Sciatic nerve (tissue), 2 donors: ENCODE measurements at regions not wholly inside any gene's neighbourhood (a gene's known extent, or its start where the extent isn't known, plus 50 kb on each side); places are given as distances from the start of the nearest gene placed in this dataset.

ENCODE experiments used
- ATAC-seq: fragments of 200-7000 bp; cut with Tn5 transposase; one replicate; pipeline ENCODE4 v1.9.1; 2020; ENCODE audit warnings: mild to moderate bottlenecking, moderate library complexity
- DNase-seq: peaks from one replicate; pipeline ENCODE4 v3.0.0-alpha.2; 2020; ENCODE audit warnings: low spot score
- intact Hi-C: fragments of 100-400 bp; cut with DNase I; formaldehyde crosslinking; loops from one replicate; pipeline ENCODE4 v1.14.2; 2022
- donor health status: DM: no; HTN: no; CAD: no.
- donor health status: DM: no; HTN: no; CAD: no.

DNA sequence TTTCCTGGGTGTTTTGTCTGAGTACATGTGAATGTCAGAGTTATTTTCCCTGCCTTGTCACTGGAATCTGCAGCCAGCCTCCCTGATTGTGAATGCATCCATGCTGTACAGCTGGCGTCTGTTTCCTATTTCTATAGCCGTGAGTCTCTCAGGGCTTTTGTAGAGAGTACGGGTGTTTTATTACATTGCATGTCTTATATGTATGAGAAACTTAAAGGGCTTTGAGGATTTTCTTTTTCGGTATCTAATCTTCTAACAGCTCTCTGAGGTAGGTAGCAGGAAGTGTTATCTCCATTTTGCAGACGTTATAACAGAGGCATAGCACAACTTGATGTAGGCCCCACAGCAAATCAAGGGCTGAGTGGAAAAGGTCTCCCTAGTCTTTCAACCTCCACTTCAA is 272.9 kb downstream of the PRL start:
- intact Hi-C loops = no loop called here
- ATAC-seq = no peak

GRCh38 chr6:22024973-22025467 is 271.8 kb downstream of the PRL start:
- intact Hi-C loops = no loop called here
- ATAC-seq (peak; percentile 4), DNase-seq (no peak)

More for the DNA sequence above, 272.9 kb downstream of the PRL start:
- DNase-seq = no peak

GRCh38 chr6:22025468-22026163 is 271.2 kb downstream of the PRL start:
- intact Hi-C loops = no loop called here
- ATAC-seq = peak; percentile 60
- no peak for DNase-seq

GRCh38 chr6:22026164-22026678 is 270.6 kb downstream of the PRL start:
- DNase-seq = no peak
- no peak for ATAC-seq
- intact Hi-C loops = no loop called here

- DNase-seq (no peak), ATAC-seq (no peak)
Measured at GRCh38 chr6:22027040-22027725, 269.7 kb downstream of the PRL start.

GRCh38 chr6:22028403-22029090 is 268.3 kb downstream of the PRL start:
- intact Hi-C loops = no loop called here
- no peak for DNase-seq
- ATAC-seq = peak; percentile 36

More at GRCh38 chr6:22027040-22027725, 269.7 kb downstream of the PRL start:
- intact Hi-C loops = no loop called here

- intact Hi-C loops = no loop called here
- DNase-seq (no peak), ATAC-seq (peak; percentile 51)
Measured at GRCh38 chr6:22029171-22029570, 267.7 kb downstream of the PRL start.

DNA sequence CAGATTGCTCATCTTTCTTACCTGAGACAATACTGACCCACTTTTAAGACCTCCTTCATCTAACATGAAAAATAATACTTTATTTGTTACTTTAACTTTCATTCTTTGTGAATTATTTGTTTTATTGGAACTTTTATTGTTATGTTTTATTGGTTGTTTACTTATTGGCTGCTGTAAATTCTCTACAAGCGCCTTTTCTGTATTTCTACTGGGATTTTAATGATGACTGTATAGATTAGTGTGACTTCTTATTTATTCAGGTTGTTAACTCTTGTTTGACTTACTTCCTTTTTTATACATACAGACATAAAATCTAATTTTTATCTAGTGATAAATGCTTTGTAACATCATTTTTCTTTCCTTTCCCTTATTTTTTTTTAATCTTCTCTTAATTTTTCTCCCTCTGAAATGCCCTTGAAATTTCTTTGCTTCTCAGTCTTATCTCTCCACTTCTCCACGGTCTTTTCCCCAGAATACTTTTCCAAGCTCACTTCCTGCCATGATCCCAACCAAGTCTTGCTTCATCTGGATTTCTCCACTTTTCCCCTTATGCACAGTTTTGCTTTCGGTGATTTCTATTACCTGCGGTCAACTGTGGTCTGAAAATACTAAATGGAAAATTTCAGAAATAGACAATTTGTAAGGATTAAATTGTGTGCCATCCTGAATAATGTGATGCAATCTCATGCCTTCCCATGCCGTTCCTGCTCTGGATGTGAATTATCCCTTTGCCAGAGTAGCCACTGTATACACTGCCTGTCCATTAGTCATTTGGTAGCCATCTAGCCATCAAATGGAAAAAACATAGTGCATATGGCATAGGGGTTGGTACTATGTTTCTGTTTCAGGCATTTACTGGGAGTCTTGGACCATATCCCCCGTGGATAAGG is 265.9 kb downstream of the PRL start:
- intact Hi-C loops = no loop called here
- ATAC-seq = no peak

GRCh38 chr6:22035690-22036089 is 261.1 kb downstream of the PRL start:
- ATAC-seq (no peak), DNase-seq (no peak)
- intact Hi-C loops = no loop called here

More for the DNA sequence above, 265.9 kb downstream of the PRL start:
- no peak for DNase-seq

- DNase-seq (no peak), ATAC-seq (no peak)
- intact Hi-C loops = no loop called here
Measured at GRCh38 chr6:22036275-22036674, 260.6 kb downstream of the PRL start.

DNA sequence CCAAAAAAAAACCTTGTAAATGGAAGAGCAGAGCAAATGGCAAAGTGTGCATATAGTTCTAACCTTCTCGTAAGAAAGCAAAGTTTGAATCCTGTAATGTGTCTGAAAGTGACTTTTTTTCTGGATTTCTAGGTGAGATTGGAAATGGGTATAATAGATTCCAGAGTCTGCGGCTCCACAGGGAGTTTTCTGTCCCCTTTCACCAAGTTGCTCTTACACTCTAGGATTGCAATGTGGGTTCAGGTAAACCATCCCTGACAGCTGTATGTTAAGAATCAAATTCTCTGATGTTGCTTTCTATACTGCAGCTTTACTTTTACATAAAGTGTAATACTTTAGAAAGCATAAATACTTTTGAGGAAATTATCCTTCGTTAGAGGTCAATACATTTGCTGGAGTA is 260.1 kb downstream of the PRL start:
- no peak for ATAC-seq
- DNase-seq = no peak

DNA sequence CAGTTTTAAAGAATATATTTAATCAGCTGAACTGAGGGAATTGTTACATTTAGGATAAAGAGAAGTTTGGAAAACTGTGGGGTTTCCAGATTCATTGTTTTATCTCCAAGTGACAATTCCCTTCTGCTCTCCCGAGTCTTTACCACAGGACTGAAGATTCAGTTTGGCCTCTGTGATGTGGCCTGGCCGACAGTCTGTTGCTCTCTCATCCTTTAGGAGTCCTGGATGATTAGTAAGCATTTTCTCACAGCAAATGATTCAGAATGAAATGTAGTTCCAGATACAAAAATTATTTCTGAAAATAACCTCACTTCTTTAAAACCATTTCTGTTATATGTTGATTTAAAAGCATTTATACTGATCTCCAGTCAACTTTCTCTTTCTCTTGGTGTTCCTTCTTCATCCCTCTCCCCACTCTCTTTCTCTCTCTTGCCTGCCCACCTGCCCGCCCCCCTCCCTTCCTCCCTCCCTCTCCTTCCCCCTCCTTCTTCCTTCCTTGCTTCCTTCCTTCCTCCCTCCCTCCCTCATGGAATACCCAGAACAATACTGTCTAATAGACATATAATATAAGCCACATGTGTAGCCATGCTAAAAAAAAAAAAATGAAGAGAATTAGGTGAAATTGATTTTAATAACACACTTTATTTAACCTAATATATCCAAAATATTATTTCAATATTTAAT is 254.9 kb downstream of the PRL start:
- no peak for ATAC-seq
- no peak for DNase-seq

More for the DNA sequence above, 260.1 kb downstream of the PRL start:
- intact Hi-C loops = no loop called here

DNA sequence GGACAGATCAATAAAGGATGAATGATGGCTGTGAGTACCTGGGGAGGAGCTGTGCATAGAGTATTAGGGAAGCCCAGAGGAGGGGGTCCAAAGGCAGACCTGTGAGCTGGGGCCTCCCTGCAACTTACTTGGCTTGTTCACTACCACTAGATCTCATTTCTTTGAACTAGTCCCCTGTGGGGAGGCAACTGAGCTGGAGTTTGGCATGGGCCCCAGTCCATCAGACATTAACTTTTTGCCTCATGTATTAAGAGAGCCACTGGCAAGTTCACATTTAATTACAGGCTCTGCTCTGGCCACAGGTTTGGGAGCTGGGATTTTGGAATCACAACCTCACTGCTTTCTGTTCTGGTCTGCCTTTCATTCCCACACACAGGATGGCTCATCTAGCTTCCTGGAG is 254.1 kb downstream of the PRL start:
- peak; percentile 68 for ATAC-seq

More for the DNA sequence above, 254.9 kb downstream of the PRL start:
- intact Hi-C loops = loop anchor here (2.0 kb wide), 1 partner anchor 61 kb away; no protein-coding TSS in a partner anchor

DNA sequence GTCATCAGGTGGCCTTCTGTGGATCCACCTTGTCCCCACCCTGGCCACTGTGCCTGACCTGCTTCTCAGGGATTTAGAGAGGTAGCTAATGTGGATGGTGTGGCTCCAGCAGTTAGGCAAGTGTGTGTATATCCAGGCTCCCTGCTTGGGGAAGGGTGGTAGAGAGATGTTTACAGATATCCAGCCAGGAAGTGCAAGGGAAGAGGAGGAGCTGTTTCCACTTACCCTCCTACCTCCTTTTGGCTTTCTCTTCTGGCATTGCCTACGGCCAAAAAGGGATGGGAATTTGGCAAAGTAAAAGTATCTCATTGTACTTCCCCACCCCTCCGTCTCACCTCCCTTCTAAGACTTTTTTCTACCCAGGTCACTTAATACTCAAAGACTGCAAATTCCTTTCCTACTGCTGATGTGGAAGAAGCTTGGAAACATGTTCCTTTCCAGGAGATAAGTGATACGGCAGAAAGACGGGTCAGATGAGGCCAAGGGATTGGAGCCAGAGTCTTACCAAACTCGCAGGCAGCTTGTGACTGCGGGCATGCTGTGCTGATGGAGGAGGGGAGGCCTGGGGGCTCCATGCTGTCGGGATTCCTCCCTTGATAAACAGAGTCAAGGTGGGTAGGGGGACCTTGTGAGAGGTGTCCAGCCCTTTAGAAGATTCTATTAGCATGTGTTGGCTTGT is 253.4 kb downstream of the PRL start:
- ATAC-seq (peak; percentile 88), DNase-seq (no peak)
- intact Hi-C loops = no loop called here

More for the DNA sequence above, 254.1 kb downstream of the PRL start:
- DNase-seq = no peak
- intact Hi-C loops = no loop called here

DNA sequence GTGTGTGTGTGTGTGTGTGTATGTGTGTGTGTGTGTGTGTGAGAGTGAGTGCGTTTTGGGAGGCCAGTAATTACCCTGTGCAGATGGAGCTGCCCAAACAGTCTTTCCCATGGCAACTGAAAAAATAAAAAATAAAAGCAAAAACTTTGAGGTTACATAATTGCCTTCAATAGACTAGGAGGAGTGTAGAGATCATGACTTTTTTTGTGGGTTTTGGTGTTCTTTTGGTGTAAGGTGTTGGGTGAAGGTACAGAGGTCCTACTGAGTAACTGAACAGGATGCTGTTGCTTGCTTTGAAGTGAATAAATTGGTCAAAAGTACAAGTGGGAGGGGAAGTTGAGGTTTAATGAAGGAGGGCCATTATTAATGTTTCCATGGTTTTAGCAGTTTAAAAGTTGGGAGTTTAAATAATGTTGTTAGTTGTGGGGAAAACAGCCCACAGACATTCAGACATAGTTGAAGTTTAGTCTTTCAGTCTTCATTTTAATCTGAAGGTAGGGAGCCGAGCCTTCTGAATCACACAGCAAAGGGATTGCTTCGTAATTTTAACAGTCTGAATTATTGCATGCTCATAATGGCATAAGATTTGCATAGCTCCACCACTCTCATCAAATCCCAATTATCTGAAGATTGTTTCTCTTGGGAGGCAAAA is 251.4 kb downstream of the PRL start:
- intact Hi-C loops = no loop called here
- ATAC-seq = peak; percentile 25

DNA sequence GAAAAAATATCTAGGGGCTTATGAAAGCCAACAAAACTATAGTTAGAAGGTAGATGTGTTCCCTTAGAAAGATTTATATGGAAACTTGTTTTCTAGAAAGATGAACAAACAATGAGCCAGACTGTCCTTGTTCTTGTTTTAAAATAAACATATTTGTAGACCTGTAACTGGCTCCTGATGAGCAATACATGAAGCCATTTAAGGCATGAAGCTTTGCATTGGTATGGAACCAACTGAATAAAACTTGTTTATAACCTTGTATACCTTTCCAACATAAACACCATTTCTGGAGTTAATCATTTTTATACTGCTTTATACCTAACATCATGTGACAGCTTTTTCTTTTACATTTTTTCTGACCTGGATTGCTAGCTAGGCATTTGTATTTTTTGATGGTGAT is 247.8 kb downstream of the PRL start:
- ATAC-seq (no peak), DNase-seq (no peak)
- intact Hi-C loops = no loop called here

More for the DNA sequence above, 251.4 kb downstream of the PRL start:
- DNase-seq = no peak

DNA sequence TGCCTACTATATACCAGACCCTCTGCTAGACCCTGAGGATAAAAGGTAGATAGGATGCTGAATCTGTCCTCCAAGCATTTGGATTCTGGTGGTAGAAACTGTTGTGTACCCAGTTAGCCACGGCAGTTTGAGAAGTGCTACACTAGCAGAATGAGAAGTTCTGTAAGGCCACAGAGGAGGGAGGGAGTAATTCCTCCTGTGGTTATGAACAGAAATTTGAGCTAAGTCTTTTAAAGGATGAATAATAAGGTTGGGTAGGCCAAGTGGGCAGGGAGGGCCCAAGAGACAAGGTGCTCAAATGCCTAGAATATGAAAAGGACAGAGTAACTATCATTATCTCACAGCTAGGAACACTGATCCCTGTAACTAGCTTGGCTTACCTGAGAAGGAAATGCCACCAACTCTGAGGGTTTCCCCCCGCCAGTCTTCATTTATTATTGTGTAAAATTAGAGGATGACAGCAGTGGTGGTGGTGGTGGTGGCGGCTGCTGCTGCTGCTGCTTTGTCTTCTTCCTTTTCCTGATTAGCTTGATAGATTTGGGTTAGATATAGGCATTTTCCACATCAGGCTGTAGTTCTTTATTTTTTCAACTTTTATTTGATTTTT is 243.3 kb downstream of the PRL start:
- DNase-seq = no peak

More for the DNA sequence above, 243.3 kb downstream of the PRL start:
- intact Hi-C loops = no loop called here
- ATAC-seq = no peak
